Trophoblast cell (in vitro differentiated cells and primary cell): ENCODE measurements at regions not wholly inside any gene's neighbourhood (a gene's known extent, or its start where the extent isn't known, plus 50 kb on each side); places are given as distances from the start of the nearest gene placed in this dataset.

Source experiments
- DNase-seq, 2 donors: peaks; one replicate each; pipeline ENCODE4 v3.0.0-alpha.2; 2016
- H2AFZ ChIP-seq: 2 replicates; pipeline ENCODE4 v1.6.1; 2013; ENCODE audit warnings: low read length, moderate library complexity, mild to moderate bottlenecking; ENCODE audit not compliant: insufficient read depth, poor library complexity
- H2AK5ac ChIP-seq: 2 replicates; pipeline ENCODE4 v1.6.1; 2013; ENCODE audit warnings: mild to moderate bottlenecking, low read length
- H2BK120ac ChIP-seq: 2 replicates; pipeline ENCODE4 v1.6.1; 2013; ENCODE audit warnings: low read length, mild to moderate bottlenecking, moderate library complexity; ENCODE audit not compliant: insufficient read depth, poor library complexity
- H2BK12ac ChIP-seq: 2 replicates; pipeline ENCODE4 v1.6.1; 2013; ENCODE audit warnings: mild to moderate bottlenecking, low read length, moderate library complexity
- H2BK5ac ChIP-seq: 2 replicates; pipeline ENCODE4 v1.6.1; 2013; ENCODE audit warnings: low read length, low read depth, moderate library complexity, mild to moderate bottlenecking; ENCODE audit not compliant: poor library complexity
- H3K14ac ChIP-seq: 2 replicates; pipeline ENCODE4 v1.6.1; 2013; ENCODE audit warnings: mild to moderate bottlenecking, low read length
- H3K18ac ChIP-seq: 2 replicates; pipeline ENCODE4 v1.6.1; 2013; ENCODE audit warnings: mild to moderate bottlenecking, low read length
- H3K23ac ChIP-seq: 2 replicates; pipeline ENCODE4 v1.6.1; 2013; ENCODE audit warnings: low read length
- H3K27ac ChIP-seq: 2 replicates; pipeline ENCODE4 v1.5.1; 2013; ENCODE audit warnings: low read depth, mild to moderate bottlenecking, inconsistent platforms, low read length, moderate library complexity
- H3K27me3 ChIP-seq: 2 replicates; pipeline ENCODE4 v1.6.1; 2013; ENCODE audit warnings: inconsistent platforms, mild to moderate bottlenecking, low read length, moderate library complexity; ENCODE audit not compliant: insufficient read depth
- H3K36me3 ChIP-seq, 2 experiments: 1 replicate in 1 of 2; 2 replicates in 1 of 2; pipeline ENCODE4 v1.6.1; 2013; ENCODE audit warnings: low read length in 2 of 2, mild to moderate bottlenecking in 2 of 2, moderate library complexity in 1 of 2; ENCODE audit not compliant: insufficient read depth in 2 of 2, control insufficient read depth in 1 of 2
- H3K4ac ChIP-seq: 2 replicates; pipeline ENCODE4 v1.6.1; 2013; ENCODE audit warnings: low read depth, mild to moderate bottlenecking, low read length, moderate library complexity
- H3K4me1 ChIP-seq, 2 experiments: 1 replicate in 1 of 2; 2 replicates in 1 of 2; pipeline ENCODE4 v1.6.1; 2013; ENCODE audit warnings: low read length in 2 of 2, mild to moderate bottlenecking in 2 of 2, moderate library complexity in 1 of 2; ENCODE audit not compliant: insufficient read depth in 2 of 2, control insufficient read depth in 1 of 2
- H3K4me2 ChIP-seq: 2 replicates; pipeline ENCODE4 v1.6.1; 2013; ENCODE audit warnings: inconsistent platforms, mild to moderate bottlenecking, low read length, moderate library complexity
- H3K4me3 ChIP-seq: 2 replicates; pipeline ENCODE4 v1.5.1; 2013; ENCODE audit warnings: mild to moderate bottlenecking, low read depth, low read length, inconsistent platforms
- H3K79me1 ChIP-seq: one replicate; pipeline ENCODE4 v1.6.1; 2013; ENCODE audit warnings: low read length
- H3K79me2 ChIP-seq: 2 replicates; pipeline ENCODE4 v1.6.1; 2013; ENCODE audit warnings: low read length, mild to moderate bottlenecking; ENCODE audit not compliant: control insufficient read depth, insufficient read depth, poor library complexity
- H3K9ac ChIP-seq: 2 replicates; pipeline ENCODE4 v1.6.1; 2013; ENCODE audit warnings: mild to moderate bottlenecking, low read length
- H3K9me3 ChIP-seq: 2 replicates; pipeline ENCODE4 v1.6.1; 2013; ENCODE audit warnings: low read depth, mild to moderate bottlenecking, control low read depth, inconsistent platforms, low read length; ENCODE audit not compliant: insufficient read depth
- H4K12ac ChIP-seq: 2 replicates; pipeline ENCODE4 v1.6.1; 2013; ENCODE audit warnings: low read depth, mild to moderate bottlenecking, low read length, moderate library complexity
- H4K8ac ChIP-seq: 2 replicates; pipeline ENCODE4 v1.6.1; 2013; ENCODE audit warnings: low read depth, mild to moderate bottlenecking, low read length, moderate library complexity
- H4K91ac ChIP-seq: one replicate; pipeline ENCODE4 v1.6.1; 2013; ENCODE audit warnings: low read depth, mild to moderate bottlenecking, low read length, moderate library complexity
- WGBS: extraction: QIAGEN DNeasy Blood & Tissue Kit; methylation state at CpG from one replicate; pipeline ENCODE4 v1.1.7; 2013; ENCODE audit warnings: missing lambda C conversion rate; ENCODE audit not compliant: insufficient read length, insufficient coverage; ENCODE audit errors: extremely low coverage; 5-methylcytosine and 5-hydroxymethylcytosine counted together

DNA sequence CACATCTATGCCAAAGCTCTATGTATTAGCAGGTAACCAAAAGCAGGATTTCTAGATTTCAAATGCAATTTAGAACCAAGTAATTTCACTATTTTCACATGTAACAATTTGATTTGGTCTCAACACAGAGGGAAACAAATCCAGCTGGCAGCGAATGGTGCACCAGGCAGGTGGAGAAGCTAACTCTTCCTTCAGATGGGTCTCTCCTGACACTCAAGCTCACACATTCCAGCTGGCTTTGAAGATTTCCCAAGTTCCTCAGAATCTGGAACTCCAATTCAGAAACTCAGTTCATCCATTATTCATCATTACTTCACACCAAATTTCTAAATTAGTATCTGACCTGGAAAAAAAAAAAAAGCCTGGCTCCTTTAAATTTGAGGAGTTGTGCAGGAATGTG is 318.1 kb upstream of the NECTIN3 start:
- H4K8ac ChIP-seq: no peak overlapping the region
- H3K27ac ChIP-seq: no peak overlapping the region
- no peaks in the 10 kb centered on the region for H3K36me3 ChIP-seq
- peaks cover 3% of the 10 kb centered on the region for H3K79me1 ChIP-seq
- no peak overlapping the region for H3K9ac ChIP-seq
- no peak overlapping the region for H2BK5ac ChIP-seq
- H3K27me3 ChIP-seq: no peaks in the 10 kb centered on the region
- no peak overlapping the region for H3K14ac ChIP-seq
- H4K91ac ChIP-seq: no peak overlapping the region
- no CpG with 5 or more reads among the region's 1 CpG for WGBS
- no peak overlapping the region for H3K4me2 ChIP-seq
- H2AFZ ChIP-seq: no peak overlapping the region
- no peak overlapping the region for H4K12ac ChIP-seq
- H2AK5ac ChIP-seq: no peak overlapping the region
- no peak overlapping the region for H3K18ac ChIP-seq
- H3K4me1 ChIP-seq: peaks cover 3 to 5% of the 10 kb centered on the region in 2 experiments
- H3K4ac ChIP-seq: no peak overlapping the region
- H2BK120ac ChIP-seq: peak overlapping the region; percentile 66
- no peak overlapping the region for H3K23ac ChIP-seq
- no peaks in the 10 kb centered on the region for H3K9me3 ChIP-seq
- no peak overlapping the region for H3K4me3 ChIP-seq
- no peaks in the 10 kb centered on the region for H3K79me2 ChIP-seq
- no peak for DNase-seq
- H2BK12ac ChIP-seq: peak overlapping the region; percentile 80

GRCh38 chr3:110754212-110754916 is 317.3 kb upstream of the NECTIN3 start:
- Histone ChIP-seq H2BK12ac (no peak overlapping the region), H2BK5ac (no peak overlapping the region), H4K12ac (no peak overlapping the region), H2AFZ (no peak overlapping the region), H3K4ac (no peak overlapping the region), H3K36me3 (no peaks in the 10 kb centered on the region), H3K18ac (no peak overlapping the region), H3K4me1 (peaks cover 0 to 2% of the 10 kb centered on the region in 2 experiments), H2BK120ac (no peak overlapping the region), H3K9me3 (no peaks in the 10 kb centered on the region), H3K23ac (peak overlapping the region; percentile 22), H3K4me2 (no peak overlapping the region), H3K9ac (no peak overlapping the region), H3K79me1 (peaks cover 3% of the 10 kb centered on the region), H4K8ac (no peak overlapping the region), H3K14ac (no peak overlapping the region), H3K4me3 (no peak overlapping the region), H3K27ac (no peak overlapping the region), H2AK5ac (peak overlapping the region; percentile 29), H3K27me3 (no peaks in the 10 kb centered on the region), H4K91ac (no peak overlapping the region), H3K79me2 (no peaks in the 10 kb centered on the region)
- DNase-seq: no peak
- no CpG with 5 or more reads among the region's 3 CpGs for WGBS

GRCh38 chr3:110755345-110755744 is 316.3 kb upstream of the NECTIN3 start:
- H4K8ac ChIP-seq: no peak overlapping the region

DNA sequence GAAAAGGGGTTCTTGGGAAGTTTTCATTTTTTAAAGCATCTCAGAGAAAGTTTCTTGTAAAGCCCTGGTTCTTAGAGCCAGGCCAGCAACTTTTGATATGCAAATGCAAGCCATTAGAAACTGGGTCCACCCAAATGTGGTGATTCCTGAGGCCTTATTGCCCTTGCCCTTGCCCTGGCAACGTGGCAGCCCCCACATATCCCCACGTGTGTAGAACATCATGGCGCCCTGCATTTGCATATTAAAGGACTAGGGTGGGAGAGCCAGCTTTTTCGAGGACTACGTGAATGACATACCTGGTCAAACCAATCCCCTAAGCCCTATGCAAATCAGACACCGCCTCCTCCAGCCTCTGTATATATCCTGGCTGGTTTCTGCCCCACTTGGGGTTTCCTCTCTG is 314.9 kb upstream of the NECTIN3 start:
- peaks cover 0 to 2% of the 10 kb centered on the region in 2 experiments for H3K4me1 ChIP-seq
- H3K36me3 ChIP-seq: no peaks in the 10 kb centered on the region
- H3K27me3 ChIP-seq: no peaks in the 10 kb centered on the region
- no peak overlapping the region for H3K4ac ChIP-seq
- H3K18ac ChIP-seq: no peak overlapping the region
- no peak overlapping the region for H2BK12ac ChIP-seq
- H3K9ac ChIP-seq: no peak overlapping the region
- H2AK5ac ChIP-seq: no peak overlapping the region
- no peak overlapping the region for H4K8ac ChIP-seq
- no peak overlapping the region for H2AFZ ChIP-seq
- no peaks in the 10 kb centered on the region for H3K9me3 ChIP-seq
- no peak overlapping the region for H4K12ac ChIP-seq
- no CpG with 5 or more reads among the region's 6 CpGs for WGBS
- no peak overlapping the region for H3K4me2 ChIP-seq
- no peak overlapping the region for H4K91ac ChIP-seq
- no peak overlapping the region for H3K27ac ChIP-seq
- no peak for DNase-seq
- no peak overlapping the region for H3K23ac ChIP-seq
- no peak overlapping the region for H2BK120ac ChIP-seq
- H3K14ac ChIP-seq: no peak overlapping the region
- H3K79me2 ChIP-seq: no peaks in the 10 kb centered on the region
- no peak overlapping the region for H3K4me3 ChIP-seq
- peaks cover 3% of the 10 kb centered on the region for H3K79me1 ChIP-seq
- H2BK5ac ChIP-seq: no peak overlapping the region

More at GRCh38 chr3:110755345-110755744, 316.3 kb upstream of the NECTIN3 start:
- no peak overlapping the region for H3K9ac ChIP-seq
- H3K27ac ChIP-seq: no peak overlapping the region
- H3K4me2 ChIP-seq: no peak overlapping the region
- no peak overlapping the region for H3K14ac ChIP-seq
- no peak overlapping the region for H2AFZ ChIP-seq
- H3K79me1 ChIP-seq: peaks cover 3% of the 10 kb centered on the region
- no peaks in the 10 kb centered on the region for H3K79me2 ChIP-seq
- WGBS: no CpG with 5 or more reads among the region's 7 CpGs
- H3K18ac ChIP-seq: no peak overlapping the region
- H2BK120ac ChIP-seq: no peak overlapping the region
- H2BK12ac ChIP-seq: no peak overlapping the region
- no peaks in the 10 kb centered on the region for H3K27me3 ChIP-seq
- peaks cover 0 to 2% of the 10 kb centered on the region in 2 experiments for H3K4me1 ChIP-seq
- no peak overlapping the region for H3K4me3 ChIP-seq
- H3K9me3 ChIP-seq: no peaks in the 10 kb centered on the region
- H2AK5ac ChIP-seq: no peak overlapping the region
- no peak overlapping the region for H3K23ac ChIP-seq
- no peak overlapping the region for H3K4ac ChIP-seq
- H2BK5ac ChIP-seq: no peak overlapping the region
- no peak for DNase-seq
- H4K12ac ChIP-seq: no peak overlapping the region
- H4K91ac ChIP-seq: no peak overlapping the region
- H3K36me3 ChIP-seq: no peaks in the 10 kb centered on the region
